GM21619 (cell line): ENCODE measurements at regions not wholly inside any gene's neighbourhood (a gene's known extent, or its start where the extent isn't known, plus 50 kb on each side); places are given as distances from the start of the nearest gene placed in this dataset.

ENCODE experiments used
- ATAC-seq: cut with Tn5 transposase; IDR thresholded peaks from one replicate; pipeline ENCODE4 v1.9.1; 2021; ENCODE audit not compliant: unreplicated experiment

DNA sequence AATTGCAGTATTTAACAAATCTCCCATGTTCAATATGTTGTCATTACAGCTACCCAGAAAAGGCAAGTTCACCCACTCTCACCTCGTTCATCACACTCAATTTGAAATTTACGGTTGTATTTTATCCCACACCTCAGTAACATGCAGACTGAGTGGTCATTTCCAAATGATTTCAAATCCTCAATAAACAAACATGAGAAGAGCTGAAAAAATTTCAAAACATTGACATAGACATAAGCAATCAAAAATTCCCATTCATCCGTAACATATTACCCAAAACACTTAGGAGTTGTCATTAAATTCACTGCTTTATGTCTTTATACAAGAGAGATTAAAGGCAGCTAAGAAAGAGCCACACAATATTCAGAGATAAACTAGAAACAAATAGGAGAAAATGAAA lies 61.7 kb upstream of the NEBL start:
- ATAC-seq, result no peak

DNA sequence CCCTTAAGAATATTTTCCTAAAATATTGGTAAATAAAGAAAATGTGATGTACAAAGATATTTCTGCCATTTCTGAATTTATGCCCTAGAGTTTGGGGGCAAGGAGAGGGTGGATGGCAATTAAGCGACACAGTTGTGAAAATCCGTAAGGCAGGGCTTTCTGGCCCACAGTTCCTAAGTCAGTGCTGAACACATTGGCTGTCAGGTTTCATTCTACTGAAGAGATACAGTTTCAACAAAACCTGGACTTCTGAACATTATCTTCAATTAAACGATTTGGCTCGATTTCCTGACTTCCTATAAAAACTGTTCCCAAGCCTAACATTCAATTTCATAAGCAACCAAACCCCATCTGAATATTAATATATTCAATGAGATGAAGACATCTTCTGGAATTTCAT lies 61.1 kb upstream of the NEBL start:
- no peak for ATAC-seq

DNA sequence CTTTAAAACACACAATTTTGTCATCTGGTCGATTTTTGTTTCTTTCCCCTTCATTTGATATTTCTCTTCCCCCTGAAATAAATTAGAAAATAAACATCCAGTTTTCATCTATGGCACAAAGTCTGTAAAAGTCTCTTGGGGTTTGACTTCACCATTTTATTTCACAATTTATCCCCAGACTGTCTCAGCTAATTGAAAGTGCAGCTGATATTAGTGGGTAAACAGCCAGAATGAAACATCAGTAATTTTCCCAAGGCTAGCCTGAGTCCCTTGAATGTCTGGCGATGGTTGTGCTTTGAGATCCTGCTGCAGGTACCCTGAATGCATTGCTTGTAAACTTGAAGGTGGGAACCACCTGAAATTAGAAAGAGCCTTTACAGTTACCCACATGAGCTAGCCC lies 60.6 kb upstream of the NEBL start:
- no peak for ATAC-seq

DNA sequence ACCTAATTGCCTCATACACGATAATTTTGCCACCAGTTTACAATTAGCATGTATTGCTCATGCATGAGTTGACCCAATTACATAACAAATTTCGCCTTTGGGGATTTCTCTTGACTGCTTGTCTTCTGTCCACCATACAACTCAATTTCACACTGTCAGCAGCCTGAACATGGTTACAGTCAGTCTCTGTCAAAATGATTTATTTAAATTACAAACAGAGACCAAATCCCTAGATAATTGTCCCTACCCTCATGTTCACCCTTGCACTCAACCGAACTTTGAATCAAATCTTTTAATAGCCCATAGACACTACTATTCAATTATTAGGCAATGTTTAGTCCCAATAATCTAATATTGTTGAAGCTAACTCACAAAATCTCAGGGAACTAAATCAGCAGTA lies 59.7 kb upstream of the NEBL start:
- no peak for ATAC-seq

DNA sequence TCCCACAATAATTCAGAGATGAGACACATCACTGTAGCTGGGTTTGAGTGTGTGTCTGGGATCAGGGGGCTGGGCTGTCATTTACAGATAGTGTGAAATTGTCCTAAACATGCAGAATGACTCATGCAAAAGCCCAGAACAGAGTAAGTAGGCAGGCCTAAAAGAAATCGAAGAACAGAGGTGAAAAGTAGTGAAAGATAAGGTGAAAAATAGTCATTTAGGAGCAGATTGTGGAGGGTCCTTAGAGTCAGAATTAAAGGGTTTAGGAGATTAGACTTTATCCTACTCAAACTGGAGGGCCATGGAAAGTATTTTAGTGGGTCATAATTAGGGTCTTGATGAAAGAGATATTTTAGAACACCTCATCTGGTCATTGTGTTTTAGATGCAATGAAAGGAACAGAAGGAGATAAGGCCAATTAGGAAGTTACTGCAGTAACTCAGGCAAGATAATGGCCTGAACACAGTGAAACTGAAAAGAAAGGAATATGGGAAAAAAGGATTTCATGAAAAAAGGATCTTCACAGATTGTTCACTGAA lies 58.3 kb upstream of the NEBL start:
- no peak for ATAC-seq

DNA sequence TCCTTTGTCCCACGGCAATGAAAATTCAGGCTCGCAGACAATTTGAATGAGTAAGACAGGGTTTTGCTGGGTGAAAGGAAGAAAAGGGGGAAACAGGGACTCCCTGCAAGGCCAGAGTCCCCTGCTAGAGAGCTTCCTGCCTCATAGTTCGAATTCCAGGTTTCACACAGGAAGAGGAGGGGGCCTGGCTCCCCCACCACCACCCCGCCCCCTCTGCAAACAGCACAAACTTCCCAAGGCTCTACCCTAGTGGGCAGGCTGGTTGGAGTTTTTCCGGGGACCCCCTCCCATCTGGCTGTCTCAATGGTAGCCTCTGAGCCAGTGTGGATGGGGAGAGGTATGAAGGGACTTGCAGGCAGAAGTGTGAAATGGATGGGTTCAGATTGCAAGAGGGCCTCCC lies 57.4 kb upstream of the NEBL start:
- no peak for ATAC-seq

DNA sequence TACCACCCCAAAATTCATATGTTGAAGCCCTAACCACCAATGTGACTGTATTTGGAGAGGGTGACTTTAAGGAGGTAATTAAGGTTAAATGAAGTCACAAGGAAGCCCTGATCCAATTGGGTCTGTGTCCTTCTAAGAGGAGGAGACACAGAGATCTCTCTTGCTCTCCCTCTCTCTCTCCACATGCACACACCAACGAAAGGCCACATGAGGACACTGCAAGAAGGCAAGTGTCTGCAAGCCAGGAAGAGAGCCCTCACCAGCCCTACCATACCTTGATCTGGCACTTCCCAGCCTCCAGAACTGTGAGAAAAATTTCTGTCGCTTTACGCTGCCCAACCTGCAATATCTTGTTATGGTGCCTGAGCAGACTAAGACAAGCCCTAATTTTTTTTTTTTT lies 56.0 kb upstream of the NEBL start:
- no peak for ATAC-seq

DNA sequence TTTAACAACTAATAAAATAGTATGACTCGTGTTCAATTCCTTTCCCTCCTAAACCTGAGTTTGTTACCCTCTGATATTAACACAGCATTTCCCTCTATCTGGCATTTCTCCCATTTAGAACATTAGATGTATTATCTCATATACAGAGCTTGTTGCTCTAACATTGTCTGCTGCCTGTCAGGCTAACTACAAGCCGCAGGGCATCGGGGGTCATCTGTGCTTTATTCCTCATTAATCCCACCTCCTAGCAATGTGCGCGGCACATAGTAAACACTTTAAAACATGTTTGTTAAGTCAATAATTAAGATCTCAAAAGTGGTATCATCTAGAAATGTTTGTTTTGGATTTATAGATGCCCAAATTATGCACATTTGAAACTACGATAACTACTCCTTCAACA lies 52.9 kb upstream of the NEBL start:
- no peak for ATAC-seq

DNA sequence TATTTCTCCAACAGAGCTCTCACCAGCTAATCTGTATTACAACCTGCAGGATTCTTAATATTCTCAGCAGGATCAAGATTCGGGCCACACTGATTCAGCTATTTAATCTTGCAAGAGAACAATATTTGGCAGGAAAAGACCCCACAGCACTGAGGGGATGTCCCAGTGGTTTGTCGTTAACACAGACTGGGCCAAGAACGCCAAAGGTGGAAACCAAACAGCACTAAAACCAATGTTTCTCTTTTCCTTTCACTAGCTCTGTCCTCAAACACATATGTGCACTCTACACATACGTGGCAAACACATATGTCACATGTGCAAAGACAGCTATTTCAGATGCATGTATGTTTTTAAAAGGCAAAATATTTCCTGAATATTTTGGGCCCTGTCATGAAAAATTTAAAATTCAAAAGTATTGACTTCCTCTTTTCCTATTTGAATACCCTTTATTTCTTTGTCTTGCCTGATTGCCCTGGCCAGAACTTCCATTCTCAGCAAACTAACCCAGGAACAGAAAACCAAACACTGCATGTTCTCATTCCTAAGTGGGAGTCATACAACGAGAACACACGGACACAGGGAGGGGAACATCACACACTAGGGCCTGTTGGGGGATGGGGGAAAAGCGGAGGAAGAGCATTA lies 51.7 kb upstream of the NEBL start:
- ATAC-seq, result peak; percentile 69
